Esophagus mucosa (tissue), 1 donor: ENCODE measurements at regions not wholly inside any gene's neighbourhood (a gene's known extent, or its start where the extent isn't known, plus 50 kb on each side); places are given as distances from the start of the nearest gene placed in this dataset.
"Not testable (repeated sequence)": the region's sequence is repeated elsewhere in the genome, so short reads cannot be mapped to it uniquely, and the experiment has no call there.

ENCODE experiments used
- ATAC-seq: fragments of 200-7000 bp; cut with Tn5 transposase; one replicate; pipeline ENCODE4 v1.9.1; 2020
- donor health status: DM: yes; HTN: yes; CAD: no.

- ATAC-seq = peak; percentile 82
These were observed 97.8 kb upstream of the PZP start for GRCh38 chr12:9306004-9306403.

DNA sequence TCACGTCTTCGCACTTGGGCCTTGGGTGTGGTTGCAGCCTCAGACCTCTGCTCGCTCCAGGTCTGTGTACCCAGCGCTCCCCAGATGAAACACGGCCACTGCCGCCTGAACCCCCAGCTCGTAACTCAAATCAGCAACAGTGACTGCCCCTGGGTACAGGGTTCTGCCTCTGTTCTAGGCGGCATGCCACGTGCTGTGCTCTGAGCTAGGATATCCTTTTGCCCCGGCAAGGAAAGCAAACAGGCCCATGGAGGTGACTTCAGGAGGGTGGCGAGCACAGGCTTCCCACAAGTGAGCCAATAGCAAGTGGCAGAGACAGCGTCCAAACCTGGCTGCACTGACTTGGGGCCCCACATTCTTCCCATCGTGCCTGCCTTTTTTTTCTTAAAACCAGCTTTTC lies 96.3 kb upstream of the PZP start:
- ATAC-seq = not testable (repeated sequence)

DNA sequence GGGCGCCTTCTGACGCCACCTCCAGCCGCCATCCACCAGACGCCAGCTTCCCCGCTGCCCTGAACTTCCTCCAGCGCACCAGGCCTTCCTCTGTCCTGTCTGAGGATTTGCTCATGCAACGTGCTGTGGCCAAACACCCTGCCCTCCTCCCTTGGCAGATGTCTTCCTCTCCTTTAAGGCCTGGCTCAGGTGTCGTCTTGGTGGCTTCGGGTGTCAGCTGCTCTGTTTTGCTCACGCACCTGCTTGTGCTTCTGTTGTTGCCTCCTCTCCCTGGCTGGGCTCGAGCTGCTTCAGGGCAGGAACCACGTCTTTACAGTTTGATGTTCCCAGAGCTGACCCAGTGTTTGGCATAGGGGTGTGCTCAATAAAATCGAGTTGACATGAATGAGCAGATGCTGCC lies 87.7 kb upstream of the PZP start:
- not testable (repeated sequence) for ATAC-seq

- ATAC-seq = peak; percentile 14
These were observed 86.0 kb upstream of the PZP start for GRCh38 chr12:9294072-9294620.

GRCh38 chr12:9293391-9293790 lies 85.2 kb upstream of the PZP start:
- not testable (repeated sequence) for ATAC-seq

GRCh38 chr12:9289984-9290383 lies 81.8 kb upstream of the PZP start:
- not testable (repeated sequence) for ATAC-seq

GRCh38 chr12:9284724-9285123 lies 76.5 kb upstream of the PZP start:
- ATAC-seq = not testable (repeated sequence)

DNA sequence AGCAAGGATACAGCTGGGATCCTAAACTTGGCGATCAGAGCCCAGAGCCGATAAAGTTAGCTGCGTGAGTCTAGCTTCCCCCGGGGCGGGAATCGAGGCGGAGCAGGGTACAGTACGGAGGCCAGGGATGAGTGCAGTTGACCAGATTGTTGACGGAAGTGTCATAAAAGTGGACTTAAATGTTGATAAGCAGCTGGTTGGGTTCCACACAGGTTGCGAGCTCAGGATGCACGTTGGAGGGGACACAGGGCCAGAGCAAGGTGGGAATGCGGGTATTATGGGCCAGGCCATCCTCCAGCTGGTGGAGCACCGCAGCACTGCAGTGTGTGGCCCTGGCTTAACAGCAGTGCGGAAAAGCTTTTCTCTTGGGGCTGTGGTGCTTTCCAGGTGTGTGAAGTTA lies 76.0 kb upstream of the PZP start:
- ATAC-seq = peak; percentile 52

DNA sequence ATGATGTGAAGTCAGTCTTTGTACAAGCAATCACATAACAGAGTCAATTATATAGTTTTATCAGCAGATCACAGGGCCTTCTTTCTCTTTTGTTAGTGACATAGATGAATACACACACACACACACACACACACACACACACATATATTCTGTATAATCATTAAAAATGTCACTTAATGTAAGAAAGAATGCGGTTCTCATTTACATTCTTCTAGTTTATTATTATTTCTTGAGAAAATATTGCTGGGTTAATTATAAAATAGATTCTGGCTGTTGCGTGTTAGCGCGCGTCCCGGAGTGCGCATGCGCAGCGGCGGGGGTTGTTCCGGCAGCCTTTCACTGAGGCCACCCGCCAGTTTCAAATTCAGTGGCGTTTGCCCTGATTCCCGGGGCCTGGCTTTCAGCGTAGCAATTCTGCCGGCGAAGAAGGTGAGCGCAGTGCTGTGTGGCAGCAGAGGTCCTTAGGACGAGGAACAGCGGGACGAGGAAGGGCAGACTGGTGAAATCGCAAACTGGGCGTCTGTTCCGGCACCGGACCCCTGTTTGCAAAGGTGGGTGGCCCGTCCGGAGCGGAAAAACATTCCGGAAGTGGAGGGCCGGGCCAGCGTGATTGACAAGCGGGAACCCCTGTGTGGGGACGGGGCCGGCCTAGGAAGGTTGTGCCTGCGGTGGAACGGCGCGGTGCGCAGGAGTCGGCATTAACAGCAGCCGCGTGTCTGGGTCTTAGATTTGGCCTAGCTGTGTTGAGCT lies 75.3 kb upstream of the PZP start:
- peak; percentile 37 for ATAC-seq

DNA sequence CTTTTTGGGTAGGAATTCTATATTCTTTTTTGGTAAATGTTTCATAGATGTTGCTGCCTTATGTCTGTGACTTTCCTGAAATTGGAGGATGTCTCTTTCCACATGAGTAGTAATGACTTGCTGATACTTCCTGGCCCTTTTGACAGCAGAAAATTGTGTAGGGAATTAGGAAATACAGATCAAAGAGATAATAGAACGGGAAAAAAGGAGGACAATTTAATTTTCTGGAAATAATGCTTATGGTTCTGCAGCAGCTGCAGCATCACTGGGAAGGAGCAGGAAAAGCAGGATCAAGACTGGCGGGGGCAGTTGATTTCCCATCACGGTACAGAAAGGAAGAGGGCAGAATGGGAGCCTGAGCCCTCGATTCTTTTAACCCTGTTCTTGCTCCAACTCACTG lies 68.8 kb upstream of the PZP start:
- no peak for ATAC-seq

DNA sequence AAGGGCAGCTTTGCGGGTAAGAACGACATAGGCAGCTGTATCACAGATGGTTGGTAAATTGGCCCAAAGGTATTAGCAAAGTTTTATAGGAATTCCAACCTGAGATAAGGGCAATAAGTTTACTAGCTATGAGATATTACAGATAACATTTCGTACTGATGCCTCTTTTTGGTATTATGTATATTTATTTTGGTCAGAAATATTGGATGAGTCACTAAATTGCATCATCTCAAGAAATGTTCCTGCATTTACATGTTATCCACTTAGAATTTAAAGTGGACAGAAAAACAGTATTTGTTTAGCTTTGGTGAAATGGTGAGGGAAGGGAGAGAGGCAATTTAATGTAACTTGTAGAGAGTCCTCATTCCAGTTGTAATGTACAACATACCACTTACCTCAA lies 65.1 kb upstream of the PZP start:
- ATAC-seq = no peak

DNA sequence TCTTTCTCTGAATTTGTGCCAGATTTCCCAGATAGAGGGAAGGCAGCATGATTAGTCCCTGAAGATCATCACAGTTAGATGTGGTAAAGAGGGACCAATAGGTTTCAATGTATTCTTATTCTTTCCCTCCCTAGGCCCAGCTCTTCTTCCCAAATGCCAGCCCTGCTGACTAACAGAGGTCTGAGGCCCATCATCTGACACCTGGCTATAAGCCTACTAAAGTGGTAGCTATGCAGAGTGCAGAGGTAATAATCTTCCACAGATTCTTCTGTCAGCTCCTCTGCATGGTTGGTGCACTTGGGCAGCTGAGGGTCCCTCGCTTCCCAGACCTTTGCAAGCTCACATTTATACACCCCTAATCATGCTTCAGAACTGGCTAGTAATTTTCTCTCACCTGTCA lies 63.7 kb upstream of the PZP start:
- no peak for ATAC-seq

DNA sequence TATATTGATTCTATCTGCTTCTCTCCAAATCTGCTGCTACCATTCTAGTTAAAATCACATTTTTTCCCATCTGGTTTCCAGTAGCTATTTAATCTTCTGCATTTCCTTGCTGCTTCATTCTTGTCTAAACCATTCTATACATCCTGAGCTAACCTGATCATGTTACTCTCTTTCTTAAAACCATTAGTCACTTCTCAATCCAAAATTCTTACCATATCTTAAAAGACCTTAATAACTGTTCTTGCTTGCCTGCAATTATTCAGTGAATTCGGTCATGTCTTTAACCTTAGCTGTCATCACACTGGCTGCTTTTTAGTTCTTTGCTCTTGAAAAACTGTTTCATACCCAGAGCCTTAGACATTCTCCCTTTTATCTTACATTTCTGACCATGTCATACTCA lies 56.4 kb upstream of the PZP start:
- ATAC-seq = no peak

- ATAC-seq = no peak
These were observed 52.7 kb upstream of the PZP start for GRCh38 chr12:9260931-9261330.

DNA sequence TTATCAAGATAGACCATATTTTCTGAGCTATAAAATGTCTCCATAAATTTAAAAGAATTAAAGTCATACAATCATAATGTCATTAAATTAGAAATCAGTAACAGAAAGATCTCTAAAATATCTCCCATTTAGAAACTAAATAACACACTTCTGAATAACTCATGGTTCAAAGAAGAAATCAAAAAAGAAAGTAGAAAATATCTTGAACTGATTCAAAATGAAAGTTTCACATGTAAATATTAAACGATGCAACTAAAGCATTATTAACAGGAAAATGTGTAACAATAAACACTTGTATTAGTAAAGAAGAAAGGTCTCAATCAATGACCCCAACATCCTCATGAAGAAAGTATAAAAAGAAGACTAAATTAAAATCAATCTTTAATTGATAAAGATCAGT lies 50.5 kb upstream of the PZP start:
- no peak for ATAC-seq
